SU-DHL-6 (cell line): ENCODE measurements at regions not wholly inside any gene's neighbourhood (a gene's known extent, or its start where the extent isn't known, plus 50 kb on each side); places are given as distances from the start of the nearest gene placed in this dataset.

Source experiments
- EZH2phosphoT487 ChIP-seq: fragments of 200-600 bp; sonication (generic), shearing (Covaris generic); conservative IDR thresholded peaks from 2 replicates; pipeline ENCODE4 v1.6.1; 2018; ENCODE audit warnings: mild to moderate bottlenecking, antibody characterized with exemption, low read length, moderate library complexity, mixed read lengths
- TF ChIP-seq, protein P1 (sequence below): fragments of 200-600 bp; sonication (generic); IDR thresholded peaks from one replicate; pipeline ENCODE4 v1.5.1; 2017; ENCODE audit warnings: antibody characterized with exemption, mild to moderate bottlenecking, low read length, moderate library complexity; ENCODE audit not compliant: insufficient read depth, poor library complexity, severe bottlenecking

DNA sequence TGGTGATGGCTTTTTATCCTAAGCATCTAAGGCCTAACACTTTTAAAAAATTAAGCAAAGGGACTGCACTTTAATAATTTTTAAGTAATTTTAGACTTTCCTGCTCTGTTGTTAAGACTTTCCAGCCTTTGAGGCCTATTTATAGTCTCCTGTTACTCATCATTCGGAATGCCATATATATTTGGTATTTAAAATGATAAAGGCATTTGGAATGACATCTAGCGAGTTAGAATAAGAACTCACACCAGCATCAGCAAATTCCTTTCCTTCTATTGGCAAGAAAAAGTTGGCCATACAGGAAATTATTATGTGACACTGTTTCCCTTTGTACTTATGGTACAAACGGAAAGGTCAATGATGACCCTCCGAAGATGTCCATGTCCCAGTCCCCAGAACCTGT is 88.1 kb upstream of the STMND1 start:
- TF ChIP-seq, protein P1, sequence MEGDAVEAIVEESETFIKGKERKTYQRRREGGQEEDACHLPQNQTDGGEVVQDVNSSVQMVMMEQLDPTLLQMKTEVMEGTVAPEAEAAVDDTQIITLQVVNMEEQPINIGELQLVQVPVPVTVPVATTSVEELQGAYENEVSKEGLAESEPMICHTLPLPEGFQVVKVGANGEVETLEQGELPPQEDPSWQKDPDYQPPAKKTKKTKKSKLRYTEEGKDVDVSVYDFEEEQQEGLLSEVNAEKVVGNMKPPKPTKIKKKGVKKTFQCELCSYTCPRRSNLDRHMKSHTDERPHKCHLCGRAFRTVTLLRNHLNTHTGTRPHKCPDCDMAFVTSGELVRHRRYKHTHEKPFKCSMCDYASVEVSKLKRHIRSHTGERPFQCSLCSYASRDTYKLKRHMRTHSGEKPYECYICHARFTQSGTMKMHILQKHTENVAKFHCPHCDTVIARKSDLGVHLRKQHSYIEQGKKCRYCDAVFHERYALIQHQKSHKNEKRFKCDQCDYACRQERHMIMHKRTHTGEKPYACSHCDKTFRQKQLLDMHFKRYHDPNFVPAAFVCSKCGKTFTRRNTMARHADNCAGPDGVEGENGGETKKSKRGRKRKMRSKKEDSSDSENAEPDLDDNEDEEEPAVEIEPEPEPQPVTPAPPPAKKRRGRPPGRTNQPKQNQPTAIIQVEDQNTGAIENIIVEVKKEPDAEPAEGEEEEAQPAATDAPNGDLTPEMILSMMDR, result no peak
- no peak for TF ChIP-seq EZH2phosphoT487
